HCT116 (cell line): ENCODE measurements at regions not wholly inside any gene's neighbourhood (a gene's known extent, or its start where the extent isn't known, plus 50 kb on each side); places are given as distances from the start of the nearest gene placed in this dataset.

Source experiments
- ATAC-seq: fragments of 200-7000 bp; cut with Tn5 transposase; 2 replicates; pipeline ENCODE4 v1.9.1; 2020; ENCODE audit warnings: mild to moderate bottlenecking, moderate library complexity
- BruUV-seq: library from RNA; stranded (reverse); fragments of 400-500 nt; replicated peaks from 2 replicates; lab custom pipeline; 2021; lab: Mats Ljungman, UMichigan
- CTCF ChIA-PET: fragments of 300-600 bp; sonication (Branson Sonifier 250); formaldehyde crosslinking; loops from one replicate; lab custom pipeline; 2021; ENCODE audit warnings: antibody characterized with exemption; lab: Charles Lee
- POLR2A ChIA-PET: fragments of 300-600, 350-600 bp; sonication (Branson Sonifier 250); formaldehyde crosslinking; loops from one replicate; lab custom pipeline; 2021; ENCODE audit warnings: antibody characterized with exemption; lab: Charles Lee
- RAD21 ChIA-PET, 2 experiments: fragments of 300-600 bp; sonication (Branson Sonifier 250); formaldehyde crosslinking; loops; one replicate each; lab custom pipeline; 2023; ENCODE audit warnings: low total read pairs in 2 of 2; ENCODE audit not compliant: uncharacterized antibody in 2 of 2, unreplicated experiment in 2 of 2, low non-redundant PET in 1 of 2; lab: Charles Lee
- DNase-seq: peaks from one replicate; pipeline ENCODE4 v3.0.0-alpha.2; 2010; ENCODE audit warnings: low read depth, low spot score
- H2AFZ ChIP-seq: fragments of 200-600 bp; shearing (Covaris generic), sonication (generic); 2 replicates; pipeline ENCODE4 v1.6.1; 2017; ENCODE audit warnings: low read depth, mixed run types, mixed read lengths, antibody characterized with exemption, low read length; ENCODE audit not compliant: poor library complexity, severe bottlenecking
- H3K27ac ChIP-seq: 2 replicates; pipeline ENCODE4 v1.5.1; 2012; ENCODE audit warnings: low read depth, low read length
- H3K27me3 ChIP-seq: fragments of 200-600 bp; sonication (generic); 2 replicates; pipeline ENCODE4 v1.6.1; 2016; ENCODE audit warnings: mixed run types, low read length, mixed read lengths; ENCODE audit not compliant: insufficient read depth
- H3K36me3 ChIP-seq, 2 experiments: fragments of 200-500 bp in 1 of 2; fragments of 200-600 bp in 1 of 2; sonication (Bioruptor generic) in 1 of 2; sonication (generic) in 1 of 2; 2 replicates each; pipeline versions ENCODE4 v1.5.1 to v1.6.1; 2014 to 2016; ENCODE audit warnings: low read length in 2 of 2, inconsistent platforms in 1 of 2, mixed read lengths in 1 of 2, mixed run types in 1 of 2; ENCODE audit not compliant: insufficient read depth in 2 of 2, control insufficient read depth in 1 of 2
- H3K4me1 ChIP-seq, 2 experiments: fragments of 200-600 bp in 1 of 2; sonication (generic) in 1 of 2; 2 replicates each; pipeline versions ENCODE4 v1.5.1 to v1.6.1; 2012 to 2017; ENCODE audit warnings: low read length in 2 of 2, inconsistent platforms in 1 of 2, mild to moderate bottlenecking in 1 of 2, mixed read lengths in 1 of 2, mixed run types in 1 of 2, moderate library complexity in 1 of 2; ENCODE audit not compliant: insufficient read depth in 2 of 2, control insufficient read depth in 1 of 2
- H3K4me2 ChIP-seq: fragments of 200-600 bp; sonication (generic); 2 replicates; pipeline ENCODE4 v1.6.1; 2017; ENCODE audit warnings: mixed run types, low read length, mixed read lengths
- H3K4me3 ChIP-seq, 2 experiments: fragments of 200-600 bp in 1 of 2; sonication (generic) in 1 of 2; replicated peaks in 1 of 2; 2 replicates each; pipeline ENCODE4 v1.5.1; 2011 to 2016; ENCODE audit warnings: low read length in 2 of 2, control low read depth in 1 of 2, low read depth in 1 of 2, mild to moderate bottlenecking in 1 of 2, mixed read lengths in 1 of 2, mixed run types in 1 of 2
- H3K79me2 ChIP-seq: fragments of 200-600 bp; sonication (generic); 2 replicates; pipeline ENCODE4 v1.6.1; 2017; ENCODE audit warnings: mild to moderate bottlenecking, mixed run types, low read length, moderate library complexity, mixed read lengths; ENCODE audit not compliant: insufficient read depth
- H3K9ac ChIP-seq: fragments of 200-600 bp; sonication (generic); 2 replicates; pipeline ENCODE4 v1.6.1; 2016; ENCODE audit warnings: low read length, mixed read lengths
- H3K9me2 ChIP-seq: fragments of 200-600 bp; sonication (generic), shearing (Covaris generic); 2 replicates; pipeline ENCODE4 v1.6.1; 2017; ENCODE audit warnings: mixed run types, mild to moderate bottlenecking, moderate library complexity; ENCODE audit not compliant: insufficient read depth
- H3K9me3 ChIP-seq, 2 experiments: fragments of 200-500 bp in 1 of 2; fragments of 200-600 bp in 1 of 2; sonication (Bioruptor generic) in 1 of 2; sonication (generic) in 1 of 2; 2 replicates each; pipeline ENCODE4 v1.6.1; 2014 to 2017; ENCODE audit warnings: low read length in 2 of 2, mixed read lengths in 2 of 2, inconsistent platforms in 1 of 2, low read depth in 1 of 2, mild to moderate bottlenecking in 1 of 2, mixed run types in 1 of 2, moderate library complexity in 1 of 2; ENCODE audit not compliant: control insufficient read depth in 1 of 2, insufficient read depth in 1 of 2
- H4K20me1 ChIP-seq: fragments of 200-600 bp; sonication (generic), shearing (Covaris generic); 2 replicates; pipeline ENCODE4 v1.6.1; 2017; ENCODE audit warnings: mixed run types, mild to moderate bottlenecking, moderate library complexity; ENCODE audit not compliant: insufficient read depth
- ELF1 ChIP-seq: IDR thresholded peaks from 2 replicates; pipeline ENCODE4 v1.6.1; 2012; ENCODE audit warnings: low read depth, borderline replicate concordance
- EZH2 ChIP-seq: fragments of 200-600 bp; sonication (generic); IDR thresholded peaks from 2 replicates; pipeline ENCODE4 v1.6.1; 2017; ENCODE audit warnings: antibody characterized with exemption, mixed run types
- EZH2phosphoT487 ChIP-seq: fragments of 200-600 bp; IDR thresholded peaks from 2 replicates; pipeline ENCODE4 v1.6.1; 2018; ENCODE audit warnings: antibody characterized with exemption, borderline replicate concordance
- JUND ChIP-seq: IDR thresholded peaks from 2 replicates; pipeline ENCODE4 v1.6.1; 2012
- MAX ChIP-seq: IDR thresholded peaks from 2 replicates; pipeline ENCODE4 v1.6.1; 2012
- POLR2A ChIP-seq: IDR thresholded peaks from 2 replicates; pipeline ENCODE4 v1.7.0; 2011; ENCODE audit warnings: borderline replicate concordance; ENCODE audit not compliant: insufficient read depth, insufficient read length; ENCODE audit errors: extremely low read depth
- POLR2AphosphoS5 ChIP-seq: IDR thresholded peaks from 2 replicates; pipeline ENCODE4 v1.6.1; 2011; ENCODE audit warnings: mild to moderate bottlenecking, low read depth, low read length, moderate library complexity
- RAD21 ChIP-seq: IDR thresholded peaks from 2 replicates; pipeline ENCODE4 v1.6.1; 2012; ENCODE audit warnings: low read depth, mild to moderate bottlenecking
- REST ChIP-seq: IDR thresholded peaks from 2 replicates; pipeline ENCODE4 v1.6.1; 2012; ENCODE audit warnings: low read depth
- SP1 ChIP-seq: IDR thresholded peaks from 2 replicates; pipeline ENCODE4 v1.6.1; 2012; ENCODE audit warnings: low read depth
- TCF7L2 ChIP-seq: IDR thresholded peaks from 2 replicates; pipeline ENCODE4 v1.7.0; 2011; ENCODE audit warnings: borderline replicate concordance, inconsistent platforms; ENCODE audit not compliant: insufficient read depth, insufficient read length; ENCODE audit errors: extremely low read depth
- YY1 ChIP-seq: IDR thresholded peaks from 2 replicates; pipeline ENCODE4 v1.6.1; 2011; ENCODE audit warnings: low read length, low read depth, moderate library complexity, mild to moderate bottlenecking; ENCODE audit not compliant: insufficient replicate concordance; ENCODE audit errors: extremely low read depth
- ZFX ChIP-seq: fragments of 450-650 bp; IDR thresholded peaks from 2 replicates; pipeline ENCODE4 v1.6.1; 2017
- ZNF274 ChIP-seq: fragments of 200-500 bp; sonication (Bioruptor generic); IDR thresholded peaks from 2 replicates; pipeline ENCODE4 v1.6.1; 2014; ENCODE audit warnings: mild to moderate bottlenecking, low read depth, low read length, inconsistent platforms
- intact Hi-C: fragments of 100-400 bp; cut with micrococcal nuclease; formaldehyde crosslinking; loops from 2 replicates; pipeline ENCODE4 v1.10.0; 2022
- TF ChIP-seq, protein P1 (sequence below): IDR thresholded peaks from 2 replicates; pipeline ENCODE4 v1.6.1; 2011; ENCODE audit warnings: mild to moderate bottlenecking, low read length, moderate library complexity; ENCODE audit not compliant: insufficient replicate concordance; ENCODE audit errors: extremely low read depth
- TF ChIP-seq, protein P2 (sequence below), 3 experiments: fragments of 200-600 bp in 1 of 3; sonication (generic) in 1 of 3; IDR thresholded peaks in 2 of 3; conservative IDR thresholded peaks in 1 of 3; 2 replicates each; pipeline ENCODE4 v1.5.1; 2012 to 2017; ENCODE audit warnings: low read depth in 2 of 3, low read length in 2 of 3, antibody characterized with exemption in 1 of 3, borderline replicate concordance in 1 of 3, control low read depth in 1 of 3, mild to moderate bottlenecking in 1 of 3, mixed read lengths in 1 of 3, mixed run types in 1 of 3, moderate library complexity in 1 of 3; ENCODE audit not compliant: insufficient read depth in 1 of 3

DNA sequence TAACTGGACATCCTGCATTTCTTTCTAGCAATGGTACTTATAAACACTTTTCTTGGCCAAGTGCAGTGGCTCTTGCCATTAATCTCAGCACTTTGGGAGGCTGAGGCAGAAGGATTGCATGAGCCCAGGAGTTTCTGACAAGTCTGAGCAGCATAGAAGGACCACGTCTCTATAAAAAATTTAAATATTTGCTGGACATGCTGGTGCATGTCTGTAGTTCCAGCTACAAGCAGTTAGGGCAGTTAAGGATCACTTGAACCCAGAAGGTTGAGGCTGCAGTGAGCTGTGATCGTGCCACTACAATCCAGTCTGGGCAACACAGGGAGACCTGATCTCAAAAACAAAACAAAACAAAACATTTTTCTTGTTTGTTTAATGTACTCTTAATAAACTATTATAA lies 434.0 kb downstream of the PLA2G4A start (continued):
- TF ChIP-seq JUND (no peak), EZH2 (no peak), MAX (no peak), ZNF274 (no peak), SP1 (no peak)

DNA sequence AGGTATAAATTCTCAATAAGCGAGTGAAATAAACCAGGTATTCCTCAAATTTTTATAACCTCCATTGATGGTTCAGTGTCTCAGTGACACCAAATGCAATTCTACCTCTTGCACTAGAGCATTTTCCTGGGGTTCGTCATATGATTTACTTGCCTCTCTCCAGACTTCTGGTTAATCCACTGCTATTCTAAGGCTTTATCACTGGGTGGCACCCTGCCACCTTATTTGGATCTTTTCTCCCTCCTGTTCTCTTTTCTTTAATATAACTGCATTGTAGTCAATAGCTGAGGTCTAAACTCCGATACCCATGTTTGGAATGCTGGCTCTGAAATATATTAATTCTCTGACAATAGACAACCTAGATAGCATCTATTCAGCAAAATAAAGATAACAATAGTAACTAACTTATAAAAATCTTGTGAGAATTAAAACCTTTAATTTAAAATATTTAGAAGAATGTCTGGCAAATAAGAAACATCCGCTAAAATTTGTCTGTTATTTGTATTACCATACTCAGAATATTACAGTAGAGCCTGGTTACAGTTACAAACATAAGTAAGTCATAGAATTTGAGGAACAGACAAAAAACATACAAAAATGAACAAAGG lies 436.4 kb downstream of the PLA2G4A start:
- peak; percentile 85 for ATAC-seq
- Histone ChIP-seq H4K20me1 (no peaks in the 10 kb centered on the region), H3K9ac (no peak overlapping the region)
- POLR2A ChIA-PET: no interaction called here
- TF ChIP-seq ELF1 (no peak), REST (no peak), EZH2phosphoT487 (no peak), SP1 (no peak), POLR2AphosphoS5 (no peak), RAD21 (peak; percentile 82), POLR2A (no peak), YY1 (no peak), ZFX (no peak), TCF7L2 (no peak), JUND (no peak), MAX (no peak)
- TF ChIP-seq, protein P1, sequence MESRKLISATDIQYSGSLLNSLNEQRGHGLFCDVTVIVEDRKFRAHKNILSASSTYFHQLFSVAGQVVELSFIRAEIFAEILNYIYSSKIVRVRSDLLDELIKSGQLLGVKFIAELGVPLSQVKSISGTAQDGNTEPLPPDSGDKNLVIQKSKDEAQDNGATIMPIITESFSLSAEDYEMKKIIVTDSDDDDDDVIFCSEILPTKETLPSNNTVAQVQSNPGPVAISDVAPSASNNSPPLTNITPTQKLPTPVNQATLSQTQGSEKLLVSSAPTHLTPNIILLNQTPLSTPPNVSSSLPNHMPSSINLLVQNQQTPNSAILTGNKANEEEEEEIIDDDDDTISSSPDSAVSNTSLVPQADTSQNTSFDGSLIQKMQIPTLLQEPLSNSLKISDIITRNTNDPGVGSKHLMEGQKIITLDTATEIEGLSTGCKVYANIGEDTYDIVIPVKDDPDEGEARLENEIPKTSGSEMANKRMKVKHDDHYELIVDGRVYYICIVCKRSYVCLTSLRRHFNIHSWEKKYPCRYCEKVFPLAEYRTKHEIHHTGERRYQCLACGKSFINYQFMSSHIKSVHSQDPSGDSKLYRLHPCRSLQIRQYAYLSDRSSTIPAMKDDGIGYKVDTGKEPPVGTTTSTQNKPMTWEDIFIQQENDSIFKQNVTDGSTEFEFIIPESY: no peak
- TF ChIP-seq, protein P2, sequence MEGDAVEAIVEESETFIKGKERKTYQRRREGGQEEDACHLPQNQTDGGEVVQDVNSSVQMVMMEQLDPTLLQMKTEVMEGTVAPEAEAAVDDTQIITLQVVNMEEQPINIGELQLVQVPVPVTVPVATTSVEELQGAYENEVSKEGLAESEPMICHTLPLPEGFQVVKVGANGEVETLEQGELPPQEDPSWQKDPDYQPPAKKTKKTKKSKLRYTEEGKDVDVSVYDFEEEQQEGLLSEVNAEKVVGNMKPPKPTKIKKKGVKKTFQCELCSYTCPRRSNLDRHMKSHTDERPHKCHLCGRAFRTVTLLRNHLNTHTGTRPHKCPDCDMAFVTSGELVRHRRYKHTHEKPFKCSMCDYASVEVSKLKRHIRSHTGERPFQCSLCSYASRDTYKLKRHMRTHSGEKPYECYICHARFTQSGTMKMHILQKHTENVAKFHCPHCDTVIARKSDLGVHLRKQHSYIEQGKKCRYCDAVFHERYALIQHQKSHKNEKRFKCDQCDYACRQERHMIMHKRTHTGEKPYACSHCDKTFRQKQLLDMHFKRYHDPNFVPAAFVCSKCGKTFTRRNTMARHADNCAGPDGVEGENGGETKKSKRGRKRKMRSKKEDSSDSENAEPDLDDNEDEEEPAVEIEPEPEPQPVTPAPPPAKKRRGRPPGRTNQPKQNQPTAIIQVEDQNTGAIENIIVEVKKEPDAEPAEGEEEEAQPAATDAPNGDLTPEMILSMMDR (IDR thresholded peaks at IDR 0.05 in 2 of 3, conservative IDR thresholded peaks at IDR 0.05 in 1 of 3; ENCODE audit: borderline replicate concordance in 1 of 3, insufficient read depth in 1 of 3, low read depth in 2 of 3, low read length in 2 of 3): peak; percentile 52 to 75 (median 56); a peak in 5 of 6 replicates
- TF ChIP-seq, all 23 proteins: peak for 2
- no TSS peak for BruUV-seq
- Histone ChIP-seq H3K36me3 (no peaks in the 10 kb centered on the region), H3K9me2 (no peaks in the 10 kb centered on the region), H3K27ac (no peak overlapping the region), H3K4me3 (no peak overlapping the region), H3K79me2 (no peaks in the 10 kb centered on the region), H2AFZ (peak overlapping the region; percentile 79), H3K27me3 (no peaks in the 10 kb centered on the region), H3K4me1 (peaks cover 8 to 14% of the 10 kb centered on the region in 2 experiments), H3K4me2 (peak overlapping the region; percentile 5; the same call in 1 of the 2 replicates), H3K9me3 (no peaks in the 10 kb centered on the region)
- CTCF ChIA-PET: interaction anchor here (0.6 to 1.7 kb wide), 7 partner anchors 13 to 1673 kb away, joined by 3 to 5 read pairs (median 3); no protein-coding TSS in a partner anchor
- intact Hi-C loops: no loop called here
- RAD21 ChIA-PET: no interaction called here
- peak; percentile 50 for DNase-seq
